ENCODE measurements at regions not wholly inside any gene's neighbourhood (a gene's known extent, or its start where the extent isn't known, plus 50 kb on each side); places are given as distances from the start of the nearest gene placed in this dataset.

DNA sequence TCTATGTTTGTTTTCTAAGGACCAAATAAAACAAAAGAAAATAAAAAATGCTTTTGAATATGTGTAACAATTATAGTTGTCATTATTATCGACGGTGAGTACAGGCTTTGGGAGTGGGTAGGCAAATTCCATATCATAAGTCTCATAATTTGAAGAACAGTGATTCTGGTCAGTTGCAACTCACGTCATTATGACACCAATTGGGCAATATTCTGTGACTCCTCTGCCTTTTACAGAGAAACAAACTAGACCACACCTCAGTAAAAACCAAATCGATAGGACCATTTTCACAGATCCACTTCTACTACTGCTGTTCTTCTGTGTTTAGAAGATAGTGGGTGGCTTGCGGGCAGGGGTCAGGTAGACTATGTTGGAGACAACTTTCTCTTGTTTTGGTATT lies 250.1 kb downstream of the C4orf33 start:
- no peak overlapping the region for H3K27ac ChIP-seq
- TF ChIP-seq, protein P1, sequence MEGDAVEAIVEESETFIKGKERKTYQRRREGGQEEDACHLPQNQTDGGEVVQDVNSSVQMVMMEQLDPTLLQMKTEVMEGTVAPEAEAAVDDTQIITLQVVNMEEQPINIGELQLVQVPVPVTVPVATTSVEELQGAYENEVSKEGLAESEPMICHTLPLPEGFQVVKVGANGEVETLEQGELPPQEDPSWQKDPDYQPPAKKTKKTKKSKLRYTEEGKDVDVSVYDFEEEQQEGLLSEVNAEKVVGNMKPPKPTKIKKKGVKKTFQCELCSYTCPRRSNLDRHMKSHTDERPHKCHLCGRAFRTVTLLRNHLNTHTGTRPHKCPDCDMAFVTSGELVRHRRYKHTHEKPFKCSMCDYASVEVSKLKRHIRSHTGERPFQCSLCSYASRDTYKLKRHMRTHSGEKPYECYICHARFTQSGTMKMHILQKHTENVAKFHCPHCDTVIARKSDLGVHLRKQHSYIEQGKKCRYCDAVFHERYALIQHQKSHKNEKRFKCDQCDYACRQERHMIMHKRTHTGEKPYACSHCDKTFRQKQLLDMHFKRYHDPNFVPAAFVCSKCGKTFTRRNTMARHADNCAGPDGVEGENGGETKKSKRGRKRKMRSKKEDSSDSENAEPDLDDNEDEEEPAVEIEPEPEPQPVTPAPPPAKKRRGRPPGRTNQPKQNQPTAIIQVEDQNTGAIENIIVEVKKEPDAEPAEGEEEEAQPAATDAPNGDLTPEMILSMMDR (conservative IDR thresholded peaks at IDR 0.05): no peak

DNA sequence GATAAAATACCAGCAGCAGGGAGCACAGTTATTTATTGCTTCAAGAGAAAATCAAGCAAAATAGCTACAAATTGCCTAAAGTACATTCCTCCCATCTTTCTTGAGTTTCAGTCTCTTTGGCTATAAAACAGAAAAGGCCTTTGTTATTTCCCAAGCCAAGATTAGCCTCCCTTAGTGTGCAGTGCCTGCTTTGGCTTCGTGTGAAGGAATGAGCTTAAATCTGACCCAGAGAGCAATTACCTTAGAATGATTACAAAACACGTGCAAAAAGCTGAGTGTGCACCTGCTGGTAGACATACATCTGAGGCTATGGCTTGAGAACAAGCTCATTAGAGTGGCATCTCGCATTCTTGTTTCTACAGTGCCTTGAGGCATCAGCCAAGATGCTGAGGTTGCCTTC lies 250.8 kb downstream of the C4orf33 start:
- TF ChIP-seq, protein P1 (conservative IDR thresholded peaks at IDR 0.05): no peak
- H3K27ac ChIP-seq: no peak overlapping the region

DNA sequence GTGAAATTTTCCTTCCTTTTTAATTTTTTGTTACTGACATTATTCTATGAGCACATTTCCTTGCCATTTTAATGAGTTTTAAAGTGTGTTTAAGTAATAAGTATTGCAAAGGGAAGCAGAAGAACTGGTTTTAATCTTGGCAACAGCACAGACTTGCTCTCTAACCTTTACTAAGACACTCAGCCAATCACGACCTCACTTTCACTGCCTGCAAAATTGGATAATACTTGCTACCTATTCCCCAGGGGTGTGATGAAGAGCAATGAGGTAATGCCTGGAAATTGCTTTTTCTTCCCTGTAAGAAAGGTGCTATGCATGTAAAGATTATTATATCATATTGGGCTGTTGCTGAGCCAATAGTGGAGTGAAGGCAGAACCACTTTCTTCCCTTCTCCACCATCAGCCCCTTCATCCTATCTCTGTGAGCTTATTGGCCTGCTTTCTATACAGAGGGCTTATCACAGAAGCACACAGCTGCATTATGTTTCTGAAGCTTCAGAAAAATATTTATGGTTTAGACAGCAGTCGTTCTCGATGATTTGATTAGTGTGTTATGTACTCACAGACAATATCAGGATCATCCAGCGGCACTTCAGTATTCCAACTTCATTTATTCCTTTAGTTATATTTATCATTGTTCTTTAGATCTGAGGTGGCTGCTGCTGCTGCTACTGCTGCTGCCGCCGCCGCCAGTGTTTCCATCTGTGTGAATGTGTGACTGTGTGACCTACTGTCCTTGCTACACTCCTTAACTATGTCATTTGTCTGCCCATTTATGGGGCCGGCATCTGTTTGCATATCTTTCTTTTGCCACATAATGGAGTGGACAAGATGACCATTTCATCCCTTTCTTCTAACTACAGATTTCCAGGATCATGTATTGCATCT lies 255.1 kb downstream of the C4orf33 start:
- TF ChIP-seq, protein P1 (conservative IDR thresholded peaks at IDR 0.05): no peak
- H3K27ac ChIP-seq: no peak overlapping the region

DNA sequence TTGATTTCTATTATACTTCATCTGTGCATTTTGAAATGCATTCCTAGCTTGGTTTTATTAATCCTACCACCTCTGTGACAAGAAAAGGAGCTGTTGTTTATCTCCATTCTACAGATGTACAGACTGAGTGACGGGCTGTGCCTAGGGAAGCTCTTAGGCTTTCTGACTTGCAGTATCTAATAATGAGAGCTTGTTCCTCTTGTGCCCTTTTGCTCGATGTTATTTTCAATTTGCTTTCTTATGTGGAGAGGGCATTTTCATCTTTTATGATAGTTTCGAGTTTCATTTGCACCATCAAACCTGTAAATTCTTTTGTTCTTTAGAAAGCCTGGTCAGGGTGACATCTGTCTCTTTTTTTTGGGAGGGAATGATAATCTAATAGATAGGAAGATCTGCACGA lies 256.5 kb downstream of the C4orf33 start:
- H3K27ac ChIP-seq: no peak overlapping the region
- TF ChIP-seq, protein P1 (conservative IDR thresholded peaks at IDR 0.05): no peak

DNA sequence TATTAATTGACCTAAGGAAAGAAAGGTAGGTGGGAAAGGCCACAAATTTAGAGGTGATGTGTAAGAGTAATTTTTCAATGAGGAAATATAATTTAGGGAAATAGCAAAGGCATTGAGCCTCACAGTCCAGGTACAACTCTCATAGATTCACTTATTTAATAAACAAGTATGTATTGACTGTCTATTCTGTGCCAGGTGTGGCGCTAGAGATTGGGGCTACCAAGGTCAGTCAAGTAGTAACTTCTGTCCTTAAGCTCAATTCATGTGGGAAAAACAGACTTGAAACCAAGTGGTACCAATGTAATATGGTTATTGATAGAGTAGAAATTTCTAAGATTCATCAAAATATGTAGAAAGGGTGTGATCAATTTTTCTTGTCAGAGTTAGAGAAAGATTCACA lies 257.5 kb downstream of the C4orf33 start:
- no peak overlapping the region for H3K27ac ChIP-seq
- TF ChIP-seq, protein P1 (conservative IDR thresholded peaks at IDR 0.05): no peak

DNA sequence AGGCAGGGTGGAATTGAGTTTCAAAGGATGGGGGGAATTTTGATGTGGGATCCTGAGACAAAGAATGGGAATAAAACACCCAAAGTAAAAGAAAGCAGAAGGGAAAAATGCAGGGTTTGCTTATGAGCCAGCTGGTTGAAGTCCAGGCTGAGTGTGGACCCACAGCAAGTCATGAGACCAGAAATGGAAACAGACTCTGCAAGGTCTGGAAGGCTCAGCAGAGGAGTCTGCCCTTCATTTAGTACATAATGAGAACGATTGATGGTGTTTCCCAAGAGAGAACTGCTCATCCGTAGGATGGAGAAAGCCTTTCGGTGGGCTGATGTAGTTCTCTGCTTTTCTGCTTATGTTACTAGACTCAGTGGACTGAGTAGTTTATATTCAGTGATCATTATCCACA lies 259.1 kb downstream of the C4orf33 start:
- no peak overlapping the region for H3K27ac ChIP-seq
- TF ChIP-seq, protein P1 (conservative IDR thresholded peaks at IDR 0.05): no peak

DNA sequence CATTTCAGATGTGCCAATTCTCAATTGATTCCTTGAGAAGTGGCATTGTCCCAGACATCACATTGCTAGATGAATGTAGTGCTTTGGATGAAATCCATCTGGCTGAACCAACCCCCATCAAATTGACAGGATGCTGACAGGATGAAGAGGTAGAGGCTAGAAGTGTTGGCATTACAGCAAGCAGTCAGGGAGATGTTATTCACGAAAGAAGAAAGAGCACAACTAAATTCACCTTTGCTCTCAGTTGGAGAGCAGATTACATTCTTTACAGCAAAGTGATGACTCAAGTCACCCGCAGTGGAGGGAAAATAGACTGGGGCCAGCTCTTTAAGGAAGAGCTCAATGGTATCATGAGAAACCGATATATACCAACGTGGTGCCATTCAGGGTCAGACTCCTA lies 259.6 kb downstream of the C4orf33 start:
- H3K27ac ChIP-seq: no peak overlapping the region
- TF ChIP-seq, protein P1 (conservative IDR thresholded peaks at IDR 0.05): no peak

All from VCaP (cell line).